HepG2 (cell line): ENCODE measurements at regions not wholly inside any gene's neighbourhood (a gene's known extent, or its start where the extent isn't known, plus 50 kb on each side); places are given as distances from the start of the nearest gene placed in this dataset.

Source experiments
- ATAC-seq: fragments of 200-7000 bp; cut with Tn5 transposase; 3 replicates; pipeline ENCODE4 v1.9.1; 2020; ENCODE audit warnings: mild to moderate bottlenecking, moderate library complexity
- BruUV-seq: library from RNA; stranded (reverse); fragments of 400-500 nt; replicated peaks from 2 replicates; lab custom pipeline; 2021; lab: Mats Ljungman, UMichigan
- CTCF ChIA-PET: fragments of 300-600 bp; formaldehyde crosslinking; extraction: SDS; loops from one replicate; lab custom pipeline; 2021; ENCODE audit warnings: low total read pairs, inconsistent platforms, low intra/inter-chr PET ratio; lab: Yijun Ruan, JAX
- POLR2A ChIA-PET: fragments of 350-600 bp; sonication (Branson Sonifier 250); formaldehyde crosslinking; loops from one replicate; lab custom pipeline; 2020; ENCODE audit warnings: antibody characterized with exemption, inconsistent platforms; lab: Yijun Ruan, JAX
- DNase-seq: peaks from one replicate; pipeline ENCODE4 v3.0.0-alpha.2; 2015; ENCODE audit warnings: low spot score
- FAIRE-seq: peaks from 3 replicates; lab custom pipeline; 2011; peaks lifted over from hg19 to GRCh38; lab: Jason Lieb, UNC
- H2AFZ ChIP-seq: one replicate; pipeline ENCODE4 v1.6.1; 2011; ENCODE audit warnings: low read length, inconsistent platforms
- H3K27ac ChIP-seq: fragments of 300-600 bp; 3 replicates; pipeline ENCODE4 v1.8.0; 2011; ENCODE audit warnings: mixed run types, mild to moderate bottlenecking, mixed read lengths, low read length, inconsistent platforms; ENCODE audit not compliant: insufficient read depth; ENCODE audit errors: extremely low read length
- H3K27me3 ChIP-seq, 2 experiments: fragments of 200-600 bp in 1 of 2; 2 replicates in 1 of 2; 3 replicates in 1 of 2; pipeline versions ENCODE4 v1.6.0 to v1.8.0; 2011; ENCODE audit warnings: low read length in 2 of 2, mild to moderate bottlenecking in 2 of 2, moderate library complexity in 2 of 2, inconsistent platforms in 1 of 2; ENCODE audit not compliant: insufficient read depth in 2 of 2, control insufficient read depth in 1 of 2
- H3K36me3 ChIP-seq, 2 experiments: fragments of 200-600 bp in 1 of 2; replicated peaks in 1 of 2; 2 replicates in 1 of 2; 3 replicates in 1 of 2; pipeline versions ENCODE4 v1.5.1 to v1.8.0; 2011; ENCODE audit warnings: low read length in 2 of 2, inconsistent platforms in 1 of 2; ENCODE audit not compliant: insufficient read depth in 2 of 2, control insufficient read depth in 1 of 2
- H3K4me1 ChIP-seq: 2 replicates; pipeline ENCODE4 v1.5.1; 2012; ENCODE audit warnings: low read length, inconsistent platforms; ENCODE audit not compliant: insufficient read depth
- H3K4me2 ChIP-seq: 2 replicates; pipeline ENCODE4 v1.6.0; 2011; ENCODE audit warnings: low read depth, low read length, inconsistent platforms
- H3K4me3 ChIP-seq, 3 experiments: fragments of 200-600 bp in 1 of 3; sonication (generic), shearing (Covaris generic) in 1 of 3; replicated peaks in 1 of 3; 2 replicates each; pipeline ENCODE4 v1.5.1; 2011 to 2016; ENCODE audit warnings: low read length in 3 of 3, inconsistent platforms in 2 of 3, low read depth in 2 of 3, mild to moderate bottlenecking in 2 of 3, control low read depth in 1 of 3, mixed read lengths in 1 of 3; ENCODE audit not compliant: insufficient read depth in 1 of 3
- H3K79me2 ChIP-seq: one replicate; pipeline ENCODE4 v1.6.1; 2011; ENCODE audit warnings: low read length, inconsistent platforms; ENCODE audit not compliant: insufficient read depth
- H3K9ac ChIP-seq: 2 replicates; pipeline ENCODE4 v1.6.0; 2011; ENCODE audit warnings: mild to moderate bottlenecking, low read depth, low read length, inconsistent platforms; ENCODE audit not compliant: insufficient read depth
- H3K9me3 ChIP-seq: 2 replicates; pipeline ENCODE4 v1.5.1; 2012; ENCODE audit warnings: mild to moderate bottlenecking, low read length
- H4K20me1 ChIP-seq: 2 replicates; pipeline ENCODE4 v1.6.0; 2011; ENCODE audit warnings: inconsistent platforms, mild to moderate bottlenecking, low read length, moderate library complexity; ENCODE audit not compliant: insufficient read depth
- FOXK1 ChIP-seq: sonication (generic); formaldehyde crosslinking; IDR thresholded peaks from 2 replicates; pipeline ENCODE4 v1.4.0; 2020; ENCODE audit warnings: low read depth, missing genetic modification reagents, borderline replicate concordance
- KIAA2018 ChIP-seq: sonication (generic); formaldehyde crosslinking; IDR thresholded peaks from 2 replicates; pipeline ENCODE4 v1.5.0; 2020; ENCODE audit warnings: mild to moderate bottlenecking, missing genetic modification reagents, borderline replicate concordance
- PAF1 ChIP-seq: IDR thresholded peaks from 2 replicates; pipeline ENCODE4 v1.6.1; 2016; ENCODE audit warnings: missing genetic modification reagents, missing compliant biosample characterization
- ZNF329 ChIP-seq: sonication (generic); formaldehyde crosslinking; IDR thresholded peaks from 2 replicates; pipeline ENCODE4 v1.9.0; 2021; ENCODE audit warnings: low read depth, mild to moderate bottlenecking, missing genetic modification reagents
- WGBS: methylation state at CpG from one replicate; pipeline ENCODE4 v1.1.6; 2017; ENCODE audit warnings: low lambda C conversion rate; 5-methylcytosine and 5-hydroxymethylcytosine counted together
- in situ Hi-C: cut with HindIII; loops from 2 replicates; pipeline ENCODE4 v1.10.0; 2017; ENCODE audit warnings: low pct_unique_long_range_greater_than_20kb; ENCODE audit not compliant: extremely low pct_ligation_motif_present
- intact Hi-C: fragments of 100-400 bp; cut with micrococcal nuclease; formaldehyde crosslinking; loops from one replicate; pipeline ENCODE4 v1.10.0; 2022; ENCODE audit not compliant: unreplicated experiment

GRCh38 chr1:216924732-216925131, 201.5 kb upstream of the ESRRG start:
- in situ Hi-C loops = no loop called here
- no peak for ATAC-seq
- no peak overlapping the region for H3K27ac ChIP-seq
- no peak overlapping the region for H3K9ac ChIP-seq
- WGBS = 60% methylated on average over 3 of the region's 4 CpGs
- POLR2A ChIA-PET = no interaction called here
- TF ChIP-seq KIAA2018 = no peak
- TF ChIP-seq PAF1 (CRISPR knock-in tag) = no peak
- TF ChIP-seq ZNF329 = no peak
- TF ChIP-seq FOXK1 (CRISPR knock-in tag) = no peak
- TF ChIP-seq, all 625 proteins: peak for 0
- no peak for DNase-seq
- Histone ChIP-seq H3K4me1 (no peaks in the 10 kb centered on the region), H4K20me1 (no peaks in the 10 kb centered on the region), H2AFZ (no peak overlapping the region), H3K4me3 (no peak overlapping the region), H3K9me3 (no peaks in the 10 kb centered on the region), H3K27me3 (no peaks in the 10 kb centered on the region), H3K4me2 (no peak overlapping the region), H3K79me2 (no peaks in the 10 kb centered on the region), H3K36me3 (no peaks in the 10 kb centered on the region)
- BruUV-seq = no TSS peak
- CTCF ChIA-PET = no interaction called here
- FAIRE-seq = no peak
- intact Hi-C loops = no loop called here
